Prostate gland (tissue), 2 donors: ENCODE measurements at regions not wholly inside any gene's neighbourhood (a gene's known extent, or its start where the extent isn't known, plus 50 kb on each side); places are given as distances from the start of the nearest gene placed in this dataset.

Experiments
- CTCF ChIP-seq, 4 experiments: fragments of 200-600 bp in 2 of 4; fragments of 450-650 bp in 2 of 4; sonication (generic) in 2 of 4; IDR thresholded peaks; 1 replicate in 3 of 4; 2 replicates in 1 of 4; pipeline ENCODE4 v1.5.1; 2016 to 2019; ENCODE audit warnings: antibody characterized with exemption in 4 of 4, mild to moderate bottlenecking in 2 of 4, moderate library complexity in 2 of 4
- POLR2A ChIP-seq: fragments of 450-650 bp; IDR thresholded peaks from one replicate; pipeline ENCODE4 v1.6.1; 2016; ENCODE audit warnings: antibody characterized with exemption, mild to moderate bottlenecking
- POLR2AphosphoS5 ChIP-seq: sonication (generic); formaldehyde crosslinking; IDR thresholded peaks from one replicate; pipeline ENCODE4 v1.6.1; 2017; ENCODE audit warnings: antibody characterized with exemption

GRCh38 chr21:28743723-28744122 is 249.0 kb downstream of the LTN1 start:
- TF ChIP-seq POLR2AphosphoS5 (no peak), CTCF (IDR thresholded peaks at IDR 0.05) (no peak), POLR2A (no peak)
